Endothelial cell of umbilical vein (primary cell): ENCODE measurements at regions not wholly inside any gene's neighbourhood (a gene's known extent, or its start where the extent isn't known, plus 50 kb on each side); places are given as distances from the start of the nearest gene placed in this dataset.

Experiments used
- CTCF ChIP-seq, 2 donors: IDR thresholded peaks; 1 replicate in 1 of 2; 2 replicates in 1 of 2; pipeline ENCODE4 v1.5.1; 2011; ENCODE audit warnings: low read length in 2 of 2, mild to moderate bottlenecking in 2 of 2, moderate library complexity in 2 of 2, control low read depth in 1 of 2, inconsistent platforms in 1 of 2, low read depth in 1 of 2; ENCODE audit not compliant: insufficient read depth in 1 of 2; ENCODE audit errors: extremely low read depth in 1 of 2
- EZH2 ChIP-seq: IDR thresholded peaks from 2 replicates; pipeline ENCODE4 v1.6.1; 2012; ENCODE audit warnings: borderline replicate concordance, low read depth, mild to moderate bottlenecking, moderate library complexity, low read length, inconsistent platforms; ENCODE audit not compliant: severe bottlenecking
- FOS ChIP-seq: IDR thresholded peaks from 2 replicates; pipeline ENCODE4 v1.6.1; 2011; ENCODE audit warnings: mild to moderate bottlenecking, low read length, moderate library complexity, borderline replicate concordance; ENCODE audit not compliant: insufficient read depth
- GATA2 ChIP-seq: IDR thresholded peaks from 2 replicates; pipeline ENCODE4 v1.7.0; 2011; ENCODE audit warnings: low read depth, mild to moderate bottlenecking, moderate library complexity, mixed read lengths, low read length; ENCODE audit not compliant: insufficient read length, insufficient read depth
- JUN ChIP-seq: IDR thresholded peaks from 2 replicates; pipeline ENCODE4 v1.6.1; 2011; ENCODE audit warnings: borderline replicate concordance, low read depth; ENCODE audit not compliant: insufficient read length, insufficient read depth
- MAX ChIP-seq: IDR thresholded peaks from 2 replicates; pipeline ENCODE4 v1.6.1; 2011; ENCODE audit not compliant: insufficient read depth, insufficient read length
- MYC ChIP-seq: IDR thresholded peaks from one replicate; pipeline ENCODE4 v1.6.1; 2011; ENCODE audit warnings: mild to moderate bottlenecking, low read depth, low read length
- POLR2A ChIP-seq: IDR thresholded peaks from 2 replicates; pipeline ENCODE4 v1.6.1; 2012; ENCODE audit warnings: low read depth, mild to moderate bottlenecking, control low read depth, low read length
- POLR2AphosphoS5 ChIP-seq: IDR thresholded peaks from 2 replicates; pipeline ENCODE4 v1.6.1; 2012; ENCODE audit warnings: low read depth, mild to moderate bottlenecking, control low read depth, low read length, moderate library complexity; ENCODE audit not compliant: insufficient read depth

- TF ChIP-seq CTCF (IDR thresholded peaks at IDR 0.05; ENCODE audit: extremely low read depth in 1 of 2, insufficient read depth in 1 of 2, low read depth in 1 of 2, low read length in 2 of 2) (no peak), MYC (no peak), EZH2 (no peak), GATA2 (no peak), POLR2A (no peak), POLR2AphosphoS5 (no peak), FOS (no peak), JUN (no peak), MAX (no peak)
Observed at GRCh38 chr2:59654710-59655109, 898.7 kb downstream of the BCL11A start.
